Activated CD8-positive, alpha-beta memory T cell treated with anti-CD3 and anti-CD28 coated beads, Interleukin-2, amount 50 U/mL, for 24 hours (primary cell): ENCODE measurements at regions not wholly inside any gene's neighbourhood (a gene's known extent, or its start where the extent isn't known, plus 50 kb on each side); places are given as distances from the start of the nearest gene placed in this dataset.
"Not testable (repeated sequence)": the region's sequence is repeated elsewhere in the genome, so short reads cannot be mapped to it uniquely, and the experiment has no call there.

Source experiments
- DNase-seq: peaks from one replicate; pipeline ENCODE4 v3.0.0-alpha.2; 2020; ENCODE audit errors: extremely low read depth

GRCh38 chr5:82644766-82645165 is 366.6 kb upstream of the RPS23 start:
- no peak for DNase-seq

- no peak for DNase-seq
Observed at GRCh38 chr5:82644229-82644628, 366.1 kb upstream of the RPS23 start.

GRCh38 chr5:82642313-82642712 is 364.2 kb upstream of the RPS23 start:
- DNase-seq, result no peak

- no peak for DNase-seq
Observed at GRCh38 chr5:82641331-82642003, 363.3 kb upstream of the RPS23 start.

DNA sequence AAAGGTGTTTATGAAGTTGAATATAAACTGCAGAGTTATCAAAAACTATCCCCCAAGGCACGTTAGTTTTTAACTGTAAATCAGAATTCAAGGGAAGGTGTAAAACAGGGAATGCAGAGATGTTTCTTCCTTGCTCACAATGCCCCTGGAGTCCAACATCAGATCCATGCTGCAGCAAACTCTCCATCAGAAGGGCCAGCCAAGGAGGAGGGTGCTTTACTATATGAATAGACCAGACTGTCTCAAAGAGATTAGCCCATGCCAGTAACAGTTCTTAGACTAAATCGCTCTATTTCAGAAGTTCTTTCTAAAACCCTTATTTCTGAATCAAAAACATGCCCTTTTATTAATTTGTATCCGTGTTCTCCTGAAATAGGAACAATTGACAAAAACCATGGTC is 362.8 kb upstream of the RPS23 start:
- no peak for DNase-seq

GRCh38 chr5:82639393-82640144 is 361.4 kb upstream of the RPS23 start:
- DNase-seq, result no peak

GRCh38 chr5:82636591-82636990 is 358.4 kb upstream of the RPS23 start:
- DNase-seq, result no peak

- DNase-seq, result no peak
Observed at GRCh38 chr5:82635561-82636288, 357.6 kb upstream of the RPS23 start.

GRCh38 chr5:82628364-82628910 is 350.3 kb upstream of the RPS23 start:
- no peak for DNase-seq

DNA sequence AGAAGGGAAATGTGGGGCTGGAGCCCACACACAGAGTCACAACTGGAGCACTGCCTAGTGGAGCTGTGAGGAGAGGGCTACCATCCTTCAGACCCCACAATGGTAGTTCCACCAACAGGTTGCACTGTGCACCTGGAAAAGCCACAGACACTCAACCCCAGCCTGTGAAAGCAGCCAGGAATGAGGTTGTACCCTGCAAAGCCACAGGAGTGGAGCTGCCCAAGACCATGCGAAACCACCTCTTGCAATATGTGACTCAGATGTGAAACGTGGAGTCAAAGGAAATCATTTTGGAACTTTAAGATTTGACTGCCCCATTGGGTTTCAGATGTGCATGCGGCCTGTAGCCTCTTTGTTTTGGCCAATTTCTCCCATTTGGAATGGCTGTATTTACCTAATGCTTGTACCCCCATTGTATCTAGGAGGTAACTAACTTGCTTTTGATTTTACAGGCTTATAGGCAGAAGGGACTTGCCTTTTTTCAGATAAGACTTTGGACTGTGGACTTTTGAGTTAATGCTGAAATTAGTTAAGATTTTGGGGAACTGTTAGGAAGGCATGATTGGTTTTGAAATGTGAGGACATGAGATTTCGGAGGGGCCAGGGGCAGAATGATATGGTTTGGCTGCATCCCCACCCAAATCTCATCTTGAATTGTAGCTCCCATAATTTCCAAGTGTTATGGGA is 348.9 kb upstream of the RPS23 start:
- DNase-seq, result not testable (repeated sequence)

DNA sequence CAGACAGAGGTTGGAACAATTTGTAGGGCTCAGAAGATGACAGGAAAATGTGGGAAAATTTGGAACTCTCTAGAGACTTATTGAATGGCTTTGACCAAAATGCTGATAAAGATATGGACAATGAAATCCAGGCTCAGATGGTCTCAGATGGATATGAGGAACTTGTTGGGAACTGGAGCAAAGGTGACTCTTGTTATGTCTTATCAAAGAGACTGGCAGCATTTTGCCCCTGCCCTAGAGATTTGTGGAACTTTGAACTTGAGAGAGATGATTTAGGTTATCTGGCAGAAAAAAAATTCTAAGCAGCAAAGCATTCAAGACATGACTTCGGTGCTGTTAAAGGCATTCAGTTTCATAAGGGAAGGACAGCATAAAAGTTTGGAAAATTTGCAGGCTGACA is 347.9 kb upstream of the RPS23 start:
- DNase-seq, result not testable (repeated sequence)

- DNase-seq, result no peak
Observed at GRCh38 chr5:82624062-82624461, 345.9 kb upstream of the RPS23 start.

GRCh38 chr5:82622711-82623514 is 344.8 kb upstream of the RPS23 start:
- no peak for DNase-seq

DNA sequence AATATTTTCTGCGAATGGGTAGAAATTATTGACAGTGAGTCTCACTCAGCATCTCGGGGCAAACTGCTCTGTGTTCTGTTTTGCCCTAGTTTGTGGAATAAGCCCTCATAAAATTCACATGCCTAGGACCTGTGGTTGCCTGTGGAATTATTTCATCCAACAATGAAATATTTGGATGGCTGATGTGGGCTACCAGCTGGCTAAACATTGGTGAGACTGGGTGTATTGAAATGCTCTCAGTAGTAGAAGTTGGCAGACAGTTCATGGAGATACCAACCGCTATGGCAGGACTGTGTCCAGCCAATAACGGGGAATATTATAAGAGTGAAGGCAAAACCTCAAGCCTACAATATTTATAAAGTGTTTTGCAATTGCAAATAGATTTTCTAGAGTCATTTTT is 344.1 kb upstream of the RPS23 start:
- DNase-seq, result no peak

- DNase-seq, result no peak
Observed at GRCh38 chr5:82620957-82621600, 342.9 kb upstream of the RPS23 start.

DNA sequence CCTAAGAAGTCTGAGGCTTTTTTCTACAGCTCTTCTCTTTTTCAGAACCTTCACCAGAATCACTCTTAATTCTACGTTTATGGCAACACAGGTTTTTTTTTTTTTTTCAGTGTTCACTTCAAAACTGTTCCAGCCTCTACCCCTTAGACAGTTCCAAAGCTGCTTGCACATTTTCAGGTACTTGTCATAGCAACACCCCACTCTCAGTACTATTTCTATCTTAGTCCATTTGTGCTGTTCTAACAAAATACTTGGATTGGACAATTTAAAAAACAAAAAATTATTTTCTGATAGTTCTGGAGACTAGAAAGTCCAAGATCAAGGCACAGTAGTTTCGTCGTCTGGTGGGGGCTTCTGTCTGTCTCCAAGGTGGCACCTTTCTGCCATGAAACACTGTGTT is 340.9 kb upstream of the RPS23 start:
- DNase-seq, result no peak

- no peak for DNase-seq
Observed at GRCh38 chr5:82614706-82615105, 336.6 kb upstream of the RPS23 start.

- no peak for DNase-seq
Observed at GRCh38 chr5:82613891-82614290, 335.7 kb upstream of the RPS23 start.

- DNase-seq, result no peak
Observed at GRCh38 chr5:82610686-82611085, 332.5 kb upstream of the RPS23 start.

- no peak for DNase-seq
Observed at GRCh38 chr5:82605441-82605973, 327.4 kb upstream of the RPS23 start.
